HG03060 (cell line): ENCODE measurements at regions not wholly inside any gene's neighbourhood (a gene's known extent, or its start where the extent isn't known, plus 50 kb on each side); places are given as distances from the start of the nearest gene placed in this dataset.
"Not testable (repeated sequence)": the region's sequence is repeated elsewhere in the genome, so short reads cannot be mapped to it uniquely, and the experiment has no call there.

ENCODE experiments used
- ATAC-seq: cut with Tn5 transposase; IDR thresholded peaks from one replicate; pipeline ENCODE4 v1.9.1; 2021; ENCODE audit warnings: low read depth, moderate number of reproducible peaks; ENCODE audit not compliant: unreplicated experiment

GRCh38 chr1:198963796-198964195 lies 325.0 kb downstream of the PTPRC start:
- not testable (repeated sequence) for ATAC-seq

GRCh38 chr1:198966519-198966918 lies 327.7 kb downstream of the PTPRC start:
- no peak for ATAC-seq

DNA sequence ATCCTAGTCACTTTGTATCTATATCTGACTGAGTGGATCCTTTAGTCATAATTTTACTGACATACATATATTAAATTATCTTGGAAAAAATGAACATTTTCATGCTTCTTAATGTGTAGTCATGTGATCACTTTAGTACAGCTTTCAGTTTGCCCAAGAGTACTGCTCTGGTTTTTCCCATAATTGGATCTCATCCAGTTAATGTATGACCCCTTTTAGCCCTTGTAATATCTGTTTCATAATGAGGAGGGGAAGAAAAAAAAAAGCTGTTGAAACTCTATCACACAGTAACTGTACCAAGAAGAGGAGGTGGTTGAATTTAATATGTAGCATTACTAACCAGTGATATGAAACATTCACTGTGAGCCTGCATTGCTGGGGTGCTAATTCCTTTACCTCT lies 328.7 kb downstream of the PTPRC start:
- ATAC-seq = no peak

- no peak for ATAC-seq
Measured at GRCh38 chr1:198968866-198969265, 330.0 kb downstream of the PTPRC start.

DNA sequence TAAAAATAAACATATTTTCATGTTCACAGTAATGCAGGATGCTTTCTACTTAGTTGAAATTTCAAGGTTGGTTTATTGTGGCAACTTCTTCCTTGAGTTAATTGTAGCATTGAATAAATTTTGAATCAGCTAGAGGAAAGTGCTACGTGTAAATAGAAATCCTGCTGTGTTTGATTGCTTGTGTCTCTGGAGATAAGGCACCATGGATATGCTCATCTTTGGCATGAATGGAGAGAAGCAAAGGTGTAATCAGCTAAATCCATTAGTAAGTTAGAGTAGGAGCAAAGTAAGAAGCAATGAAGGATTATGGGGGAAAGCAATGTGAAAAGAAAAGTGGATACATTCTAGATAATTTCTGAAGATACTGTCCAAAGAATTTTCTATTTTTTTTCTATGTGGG lies 331.1 kb downstream of the PTPRC start:
- no peak for ATAC-seq

- no peak for ATAC-seq
Measured at GRCh38 chr1:198970916-198971315, 332.1 kb downstream of the PTPRC start.

DNA sequence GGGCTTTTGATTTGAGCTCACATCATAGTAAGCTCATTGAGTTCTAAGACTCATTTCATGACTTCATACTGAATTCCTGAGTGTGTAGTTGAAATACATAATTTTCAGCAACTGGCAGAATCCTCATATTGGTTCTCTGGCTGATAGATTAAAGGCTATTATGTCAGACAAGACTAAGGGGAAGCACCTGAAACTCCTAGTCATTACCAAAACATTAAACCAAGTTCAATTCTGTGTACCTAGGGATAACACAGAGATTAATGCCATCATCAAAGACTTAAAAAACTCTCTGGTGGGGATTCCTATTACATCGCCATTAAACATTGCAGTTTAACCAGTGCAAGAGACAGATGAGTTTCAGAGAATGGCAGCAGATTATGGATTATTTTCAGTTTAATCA lies 339.1 kb downstream of the PTPRC start:
- ATAC-seq = no peak

GRCh38 chr1:198978523-198978922 lies 339.7 kb downstream of the PTPRC start:
- no peak for ATAC-seq

GRCh38 chr1:198986036-198986435 lies 347.2 kb downstream of the PTPRC start:
- no peak for ATAC-seq

DNA sequence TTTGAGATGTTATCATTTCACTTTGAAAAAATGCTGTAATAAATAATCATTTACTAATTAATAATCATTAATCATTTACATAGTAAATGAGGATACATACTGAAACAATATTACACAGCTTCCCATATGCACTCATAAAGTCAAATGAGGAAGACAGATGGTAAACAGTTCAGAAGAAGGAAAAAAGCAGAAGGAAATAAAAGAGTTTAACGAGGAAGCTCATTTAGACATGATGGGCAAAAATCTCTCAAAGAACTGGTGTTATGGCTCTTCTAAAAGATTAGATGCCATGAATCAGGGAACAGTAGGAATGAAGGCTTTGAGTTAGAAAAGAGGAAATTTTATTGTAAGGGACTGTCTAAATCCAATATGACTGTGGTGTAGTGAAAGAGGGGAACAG lies 347.6 kb downstream of the PTPRC start:
- no peak for ATAC-seq

DNA sequence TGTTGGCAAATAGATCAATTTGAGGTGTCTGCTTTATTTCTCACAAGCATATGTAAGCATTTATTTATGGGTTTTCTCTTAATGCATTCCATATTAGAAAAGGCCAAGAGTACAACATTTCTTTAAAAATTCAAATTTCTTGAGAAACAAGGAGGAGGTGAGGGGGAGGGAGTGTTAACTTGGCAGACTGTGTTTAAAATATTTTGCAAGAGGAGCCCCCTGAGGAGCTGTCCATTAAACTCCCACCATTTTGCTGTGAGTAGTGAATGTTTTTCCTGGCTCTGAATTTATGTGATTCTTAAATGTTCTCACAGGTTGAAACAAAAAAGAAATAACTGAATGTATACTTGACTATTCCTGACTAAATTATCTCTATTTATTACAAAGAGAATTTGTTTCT lies 363.8 kb downstream of the PTPRC start:
- ATAC-seq = no peak

GRCh38 chr1:199007423-199007822 lies 368.6 kb downstream of the PTPRC start:
- no peak for ATAC-seq

DNA sequence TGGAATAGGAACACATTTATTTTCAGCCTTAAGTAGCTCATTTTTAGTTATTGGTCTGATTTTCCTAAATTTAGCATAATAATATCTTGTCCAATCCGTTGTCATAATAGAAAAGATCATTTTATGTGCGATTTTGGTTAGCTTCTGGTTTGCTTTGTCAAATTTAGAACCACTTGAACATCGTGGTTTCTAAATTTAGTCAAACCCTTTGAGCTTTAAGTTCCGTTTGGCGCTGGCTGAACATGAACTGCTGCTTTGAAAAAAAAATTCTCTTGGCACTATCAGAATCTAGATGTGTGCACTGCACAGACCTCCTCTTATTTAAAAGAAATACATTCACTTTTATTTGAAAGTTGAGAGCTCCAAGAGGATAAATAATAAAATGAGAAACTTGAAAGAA lies 370.6 kb downstream of the PTPRC start:
- ATAC-seq = no peak

DNA sequence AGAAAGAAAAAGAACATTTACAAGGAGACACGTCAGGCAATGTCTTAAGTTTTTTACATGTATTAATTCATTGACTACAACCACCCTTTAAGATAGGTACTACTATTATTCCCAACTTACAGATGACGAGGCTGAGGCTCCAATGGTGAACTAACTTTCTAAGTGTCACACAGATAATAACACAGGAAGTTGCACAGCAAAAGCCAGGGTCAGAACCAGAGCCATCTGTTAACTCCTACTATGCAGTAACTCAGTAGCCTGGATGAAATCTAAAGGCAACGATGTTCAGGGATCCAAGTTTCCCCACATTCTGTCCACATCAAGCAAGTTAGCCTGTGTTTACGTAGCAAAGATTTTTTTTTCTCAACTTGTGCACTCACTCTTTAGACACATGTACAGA lies 371.7 kb downstream of the PTPRC start:
- ATAC-seq = no peak

GRCh38 chr1:199010933-199011332 lies 372.1 kb downstream of the PTPRC start:
- ATAC-seq = no peak

DNA sequence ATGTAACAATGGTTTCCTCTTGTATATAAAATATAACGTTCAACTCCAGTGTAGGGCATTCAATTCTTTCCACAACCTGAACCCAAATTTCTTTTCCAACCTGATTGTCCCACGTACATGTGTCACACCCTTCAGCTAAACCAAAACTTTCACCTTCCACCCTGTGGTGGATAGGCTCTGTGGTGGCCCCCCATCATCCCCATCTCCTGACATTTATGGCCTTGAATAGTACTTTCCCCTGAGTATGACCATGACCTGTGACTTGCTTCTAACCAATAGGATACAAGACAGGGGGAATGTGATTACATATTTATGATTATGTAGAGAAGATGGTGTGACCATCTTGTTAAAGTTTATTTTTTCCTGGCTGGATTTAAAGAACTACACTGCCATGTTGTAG lies 377.0 kb downstream of the PTPRC start:
- ATAC-seq = no peak

- ATAC-seq = no peak
Measured at GRCh38 chr1:199018471-199019135, 379.8 kb downstream of the PTPRC start.

- ATAC-seq = no peak
Measured at GRCh38 chr1:199020051-199020450, 381.2 kb downstream of the PTPRC start.

DNA sequence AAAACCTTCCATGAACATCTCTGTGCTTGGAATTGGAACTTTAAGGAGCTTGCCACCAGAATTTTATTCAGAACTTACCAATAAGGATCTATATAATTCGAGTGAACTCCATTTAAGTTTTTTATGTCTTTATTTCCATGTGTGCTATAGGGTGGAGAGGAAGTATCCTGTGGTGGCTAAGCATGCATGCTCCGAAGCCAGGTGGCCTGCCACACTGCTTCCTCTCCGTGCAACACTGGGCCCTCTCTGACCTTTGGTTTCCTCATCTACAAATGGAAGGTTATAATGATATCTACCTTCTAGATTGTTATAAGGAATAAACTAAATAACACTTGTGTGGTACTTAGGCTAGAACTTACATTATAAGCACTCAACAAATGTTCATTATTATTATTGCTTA lies 382.1 kb downstream of the PTPRC start:
- no peak for ATAC-seq

DNA sequence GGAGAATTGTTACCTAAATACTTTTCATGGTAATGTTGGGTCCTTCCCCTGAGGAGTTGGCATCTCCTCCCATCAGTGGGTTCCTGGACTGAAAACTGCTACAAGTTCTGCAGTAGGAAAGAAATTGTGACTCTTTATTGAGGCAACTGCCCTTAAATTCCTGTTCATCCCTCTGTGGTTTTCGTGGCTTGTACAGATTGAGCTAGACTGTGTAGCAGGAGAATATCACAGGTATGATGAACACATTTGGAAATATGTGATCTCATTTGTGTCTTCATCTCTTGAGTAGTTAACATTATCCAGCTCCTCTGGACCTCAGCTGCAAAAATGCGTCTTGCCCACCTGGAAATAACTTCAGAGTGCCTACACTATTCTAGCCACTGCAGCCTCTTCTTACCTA lies 390.6 kb downstream of the PTPRC start:
- no peak for ATAC-seq

DNA sequence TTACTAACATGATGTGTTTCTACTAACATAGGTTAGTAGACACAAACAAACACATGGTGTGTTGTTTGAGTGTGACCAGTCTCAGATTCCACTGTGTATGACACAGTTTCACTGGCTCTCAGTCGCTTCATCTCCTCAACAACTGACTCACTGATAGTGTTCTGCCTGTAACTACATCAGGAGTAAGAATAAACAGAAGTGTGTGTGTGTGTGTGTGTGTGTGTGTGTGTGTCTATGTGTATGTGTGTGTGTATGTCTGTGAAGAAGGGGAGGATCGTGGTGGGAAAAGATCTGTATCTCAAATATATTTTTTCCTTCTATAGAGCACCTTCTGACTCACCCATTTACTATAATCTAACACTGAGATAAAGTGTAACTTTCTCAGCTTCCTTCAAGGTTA lies 391.0 kb downstream of the PTPRC start:
- ATAC-seq = no peak

GRCh38 chr1:199030541-199030940 lies 391.7 kb downstream of the PTPRC start:
- ATAC-seq = not testable (repeated sequence)

- not testable (repeated sequence) for ATAC-seq
Measured at GRCh38 chr1:199031170-199031569, 392.3 kb downstream of the PTPRC start.
